ENCODE measurements at regions not wholly inside any gene's neighbourhood (a gene's known extent, or its start where the extent isn't known, plus 50 kb on each side); places are given as distances from the start of the nearest gene placed in this dataset.

DNA sequence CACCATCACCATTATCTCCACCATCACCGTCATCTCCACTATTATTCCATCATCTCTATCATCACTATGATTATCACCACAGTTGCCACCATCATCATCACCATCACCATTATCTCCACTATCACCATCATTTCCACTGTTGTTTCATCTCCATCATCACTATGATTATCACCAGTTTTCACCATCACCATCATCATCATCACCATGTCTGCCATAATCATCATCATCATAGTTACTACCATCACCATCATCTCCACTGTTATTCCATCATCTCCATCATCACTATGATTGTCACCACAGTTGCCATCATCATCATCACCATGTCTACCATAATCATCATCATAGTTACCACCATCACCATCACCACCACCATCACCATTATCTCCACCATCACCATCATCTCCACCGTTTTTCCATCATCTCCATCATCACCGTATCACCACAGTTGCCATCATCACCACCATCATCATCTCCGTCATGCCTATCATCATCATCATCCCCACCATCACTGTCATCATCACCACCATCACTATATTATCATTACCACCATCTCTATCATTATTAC, 264.9 kb downstream of the BRD1 start:
- TF ChIP-seq REST (tag by site-specific recombination; IDR thresholded peaks at IDR 0.05) (no peak), ZNF292 (tag by site-specific recombination; IDR thresholded peaks at IDR 0.05; ENCODE audit: borderline replicate concordance, low read depth) (no peak), PATZ1 (tag by site-specific recombination; IDR thresholded peaks at IDR 0.05) (no peak), ZNF24 (tag by site-specific recombination; IDR thresholded peaks at IDR 0.05) (no peak), ZNF274 (IDR thresholded peaks at IDR 0.05; ENCODE audit: low read length) (no peak), ZNF274 (tag by site-specific recombination; IDR thresholded peaks at IDR 0.05; ENCODE audit: borderline replicate concordance) (no peak), TSHZ1 (tag by site-specific recombination; IDR thresholded peaks at IDR 0.05; ENCODE audit: borderline replicate concordance) (no peak), ZNF501 (tag by site-specific recombination; IDR thresholded peaks at IDR 0.05) (no peak)
- TF ChIP-seq, protein P1, sequence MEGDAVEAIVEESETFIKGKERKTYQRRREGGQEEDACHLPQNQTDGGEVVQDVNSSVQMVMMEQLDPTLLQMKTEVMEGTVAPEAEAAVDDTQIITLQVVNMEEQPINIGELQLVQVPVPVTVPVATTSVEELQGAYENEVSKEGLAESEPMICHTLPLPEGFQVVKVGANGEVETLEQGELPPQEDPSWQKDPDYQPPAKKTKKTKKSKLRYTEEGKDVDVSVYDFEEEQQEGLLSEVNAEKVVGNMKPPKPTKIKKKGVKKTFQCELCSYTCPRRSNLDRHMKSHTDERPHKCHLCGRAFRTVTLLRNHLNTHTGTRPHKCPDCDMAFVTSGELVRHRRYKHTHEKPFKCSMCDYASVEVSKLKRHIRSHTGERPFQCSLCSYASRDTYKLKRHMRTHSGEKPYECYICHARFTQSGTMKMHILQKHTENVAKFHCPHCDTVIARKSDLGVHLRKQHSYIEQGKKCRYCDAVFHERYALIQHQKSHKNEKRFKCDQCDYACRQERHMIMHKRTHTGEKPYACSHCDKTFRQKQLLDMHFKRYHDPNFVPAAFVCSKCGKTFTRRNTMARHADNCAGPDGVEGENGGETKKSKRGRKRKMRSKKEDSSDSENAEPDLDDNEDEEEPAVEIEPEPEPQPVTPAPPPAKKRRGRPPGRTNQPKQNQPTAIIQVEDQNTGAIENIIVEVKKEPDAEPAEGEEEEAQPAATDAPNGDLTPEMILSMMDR (tag by site-specific recombination; IDR thresholded peaks at IDR 0.05): no peak
